NCI-H510A (cell line): ENCODE measurements at regions not wholly inside any gene's neighbourhood (a gene's known extent, or its start where the extent isn't known, plus 50 kb on each side); places are given as distances from the start of the nearest gene placed in this dataset.

Source experiments
- DNase-seq: peaks from one replicate; lab custom pipeline; 2025; lab: John Stamatoyannopoulos, UW

- no peak for DNase-seq
These were observed 349.6 kb upstream of the PCDH20 start for GRCh38 chr13:61765181-61765742.

- DNase-seq = no peak
These were observed 346.0 kb upstream of the PCDH20 start for GRCh38 chr13:61761690-61762089.

- no peak for DNase-seq
These were observed 344.5 kb upstream of the PCDH20 start for GRCh38 chr13:61760102-61760501.

GRCh38 chr13:61756031-61756430 lies 340.4 kb upstream of the PCDH20 start:
- no peak for DNase-seq

- DNase-seq = no peak
These were observed 335.4 kb upstream of the PCDH20 start for GRCh38 chr13:61751039-61751438.

- DNase-seq = no peak
These were observed 322.6 kb upstream of the PCDH20 start for GRCh38 chr13:61738236-61738750.

GRCh38 chr13:61734683-61735082 lies 319.0 kb upstream of the PCDH20 start:
- DNase-seq = no peak

GRCh38 chr13:61728471-61728870 lies 312.8 kb upstream of the PCDH20 start:
- no peak for DNase-seq

- no peak for DNase-seq
These were observed 312.1 kb upstream of the PCDH20 start for GRCh38 chr13:61727767-61728166.

GRCh38 chr13:61725806-61726205 lies 310.2 kb upstream of the PCDH20 start:
- DNase-seq = no peak

GRCh38 chr13:61722119-61722518 lies 306.5 kb upstream of the PCDH20 start:
- DNase-seq = no peak

- no peak for DNase-seq
These were observed 297.0 kb upstream of the PCDH20 start for GRCh38 chr13:61712621-61713020.

- DNase-seq = no peak
These were observed 293.6 kb upstream of the PCDH20 start for GRCh38 chr13:61709258-61709657.

GRCh38 chr13:61706899-61707298 lies 291.2 kb upstream of the PCDH20 start:
- no peak for DNase-seq

GRCh38 chr13:61700620-61701019 lies 285.0 kb upstream of the PCDH20 start:
- DNase-seq = no peak

GRCh38 chr13:61700181-61700580 lies 284.5 kb upstream of the PCDH20 start:
- DNase-seq = no peak

GRCh38 chr13:61696676-61697075 lies 281.0 kb upstream of the PCDH20 start:
- DNase-seq = no peak

- DNase-seq = no peak
These were observed 279.5 kb upstream of the PCDH20 start for GRCh38 chr13:61695147-61695546.

- DNase-seq = no peak
These were observed 277.0 kb upstream of the PCDH20 start for GRCh38 chr13:61692691-61693090.

GRCh38 chr13:61685682-61686012 lies 270.0 kb upstream of the PCDH20 start:
- DNase-seq = no peak

GRCh38 chr13:61684976-61685681 lies 269.5 kb upstream of the PCDH20 start:
- DNase-seq = no peak

- no peak for DNase-seq
These were observed 257.1 kb upstream of the PCDH20 start for GRCh38 chr13:61672756-61673155.

- no peak for DNase-seq
These were observed 254.9 kb upstream of the PCDH20 start for GRCh38 chr13:61670384-61671161.
